ENCODE measurements at regions not wholly inside any gene's neighbourhood (a gene's known extent, or its start where the extent isn't known, plus 50 kb on each side); places are given as distances from the start of the nearest gene placed in this dataset.

DNA sequence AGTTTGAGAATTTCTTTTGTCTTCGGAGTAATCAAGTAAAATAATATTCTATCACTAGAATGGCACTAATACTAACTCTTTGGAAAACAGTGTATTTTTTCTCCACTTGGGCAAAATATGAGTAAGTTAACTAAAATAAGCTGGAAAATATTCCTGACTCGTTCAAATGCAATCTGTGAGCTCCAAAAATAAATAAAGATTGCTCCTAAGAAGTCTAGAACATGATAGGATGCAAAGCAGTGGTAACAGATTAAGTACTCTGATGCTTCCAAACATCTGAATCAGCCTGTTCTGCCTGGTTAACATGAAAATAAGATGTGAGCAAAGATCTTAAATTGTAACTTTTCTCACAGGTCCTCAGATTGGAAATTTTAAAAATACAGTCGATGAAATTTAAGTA lies 285.1 kb upstream of the ID4 start:
- Histone ChIP-seq H3K4me3 (ENCODE audit: insufficient read length, low read depth) (no peak overlapping the region), H3K9ac (ENCODE audit: insufficient read length, low read depth) (no peak overlapping the region), H3K9me3 (ENCODE audit: insufficient read depth, low read length) (no peaks in the 10 kb centered on the region), H3K36me3 (ENCODE audit: insufficient read depth, insufficient read length, low read length) (no peaks in the 10 kb centered on the region), H3K4me1 (ENCODE audit: insufficient read depth, insufficient read length) (no peaks in the 10 kb centered on the region), H3K27me3 (ENCODE audit: insufficient read depth, insufficient read length) (no peaks in the 10 kb centered on the region)
- DNase-seq (ENCODE audit: low read depth, low spot score) = no peak
- no peak for TF ChIP-seq YY1 (IDR thresholded peaks at IDR 0.05; ENCODE audit: insufficient read depth, insufficient read length)
- no peak for TF ChIP-seq SUZ12 (IDR thresholded peaks at IDR 0.05; ENCODE audit: extremely low read depth, insufficient read depth, insufficient read length)
- TF ChIP-seq ZNF274 (IDR thresholded peaks at IDR 0.05; ENCODE audit: low read depth, low read length) = no peak

DNA sequence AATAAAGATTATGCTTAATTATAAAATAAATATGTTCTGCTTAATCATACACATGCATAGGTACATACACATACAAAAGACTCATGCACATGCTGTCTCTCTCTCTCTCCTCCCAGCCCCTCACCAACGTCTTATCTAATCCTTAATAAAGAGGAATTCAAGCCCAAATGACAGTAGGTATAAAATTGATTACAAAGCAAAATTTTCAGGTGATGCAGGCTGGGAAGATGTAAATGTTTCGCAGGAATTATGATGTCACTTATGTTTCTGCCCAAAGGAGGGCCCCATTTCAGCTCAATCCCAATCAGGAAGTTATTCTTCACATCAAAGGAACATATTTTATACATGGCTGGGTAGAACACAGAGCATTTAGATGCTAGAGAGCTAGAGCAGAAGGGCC lies 284.6 kb upstream of the ID4 start:
- TF ChIP-seq YY1 (IDR thresholded peaks at IDR 0.05; ENCODE audit: insufficient read depth, insufficient read length) (no peak), SUZ12 (IDR thresholded peaks at IDR 0.05; ENCODE audit: extremely low read depth, insufficient read depth, insufficient read length) (no peak), ZNF274 (IDR thresholded peaks at IDR 0.05; ENCODE audit: low read depth, low read length) (no peak)
- H3K36me3 ChIP-seq (ENCODE audit: insufficient read depth, insufficient read length, low read length) = no peaks in the 10 kb centered on the region
- no peak overlapping the region for H3K4me3 ChIP-seq (ENCODE audit: insufficient read length, low read depth)
- DNase-seq (ENCODE audit: low read depth, low spot score) = no peak
- no peaks in the 10 kb centered on the region for H3K27me3 ChIP-seq (ENCODE audit: insufficient read depth, insufficient read length)
- H3K9me3 ChIP-seq (ENCODE audit: insufficient read depth, low read length) = no peaks in the 10 kb centered on the region
- H3K4me1 ChIP-seq (ENCODE audit: insufficient read depth, insufficient read length) = no peaks in the 10 kb centered on the region
- no peak overlapping the region for H3K9ac ChIP-seq (ENCODE audit: insufficient read length, low read depth)

GRCh38 chr6:19554356-19555225 lies 282.6 kb upstream of the ID4 start:
- Histone ChIP-seq H3K4me1 (ENCODE audit: insufficient read depth, insufficient read length) (no peaks in the 10 kb centered on the region), H3K36me3 (ENCODE audit: insufficient read depth, insufficient read length, low read length) (no peaks in the 10 kb centered on the region), H3K4me3 (ENCODE audit: insufficient read length, low read depth) (no peak overlapping the region), H3K9me3 (ENCODE audit: insufficient read depth, low read length) (no peaks in the 10 kb centered on the region), H3K9ac (ENCODE audit: insufficient read length, low read depth) (no peak overlapping the region), H3K27me3 (ENCODE audit: insufficient read depth, insufficient read length) (no peaks in the 10 kb centered on the region)
- DNase-seq (ENCODE audit: low read depth, low spot score) = no peak
- TF ChIP-seq ZNF274 (IDR thresholded peaks at IDR 0.05; ENCODE audit: low read depth, low read length) = no peak
- TF ChIP-seq YY1 (IDR thresholded peaks at IDR 0.05; ENCODE audit: insufficient read depth, insufficient read length) = no peak
- no peak for TF ChIP-seq SUZ12 (IDR thresholded peaks at IDR 0.05; ENCODE audit: extremely low read depth, insufficient read depth, insufficient read length)

- Histone ChIP-seq H3K27me3 (ENCODE audit: insufficient read depth, insufficient read length) (no peaks in the 10 kb centered on the region), H3K9me3 (ENCODE audit: insufficient read depth, low read length) (no peaks in the 10 kb centered on the region), H3K4me3 (ENCODE audit: insufficient read length, low read depth) (no peak overlapping the region), H3K36me3 (ENCODE audit: insufficient read depth, insufficient read length, low read length) (no peaks in the 10 kb centered on the region), H3K9ac (ENCODE audit: insufficient read length, low read depth) (no peak overlapping the region), H3K4me1 (ENCODE audit: insufficient read depth, insufficient read length) (no peaks in the 10 kb centered on the region)
- DNase-seq (ENCODE audit: low read depth, low spot score) = no peak
- TF ChIP-seq YY1 (IDR thresholded peaks at IDR 0.05; ENCODE audit: insufficient read depth, insufficient read length) (no peak), SUZ12 (IDR thresholded peaks at IDR 0.05; ENCODE audit: extremely low read depth, insufficient read depth, insufficient read length) (no peak), ZNF274 (IDR thresholded peaks at IDR 0.05; ENCODE audit: low read depth, low read length) (no peak)
Observed at GRCh38 chr6:19557191-19557590, 280.0 kb upstream of the ID4 start.

- DNase-seq (ENCODE audit: low read depth, low spot score) = no peak
Observed at GRCh38 chr6:19558201-19558600, 279.0 kb upstream of the ID4 start.

DNA sequence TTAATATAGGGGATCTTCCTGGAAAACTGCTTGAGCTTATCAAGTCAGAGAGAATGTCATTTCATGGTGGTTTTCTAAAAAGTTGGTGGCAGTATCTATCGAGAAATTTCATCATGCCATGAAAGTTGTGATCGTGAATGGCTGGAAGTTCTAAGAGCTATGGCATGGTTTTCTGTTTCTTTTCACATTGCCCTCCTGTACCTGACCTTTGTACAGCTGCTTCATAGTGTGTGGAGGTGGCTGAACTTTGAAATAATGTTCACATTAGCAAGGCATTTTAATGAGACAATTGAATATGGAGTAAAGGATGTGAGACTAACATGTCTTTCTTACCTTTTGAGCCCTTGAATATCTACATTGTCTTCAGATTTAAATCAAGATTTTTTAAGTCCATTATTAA lies 278.2 kb upstream of the ID4 start:
- Histone ChIP-seq H3K4me3 (ENCODE audit: insufficient read length, low read depth) (no peak overlapping the region), H3K9ac (ENCODE audit: insufficient read length, low read depth) (no peak overlapping the region), H3K9me3 (ENCODE audit: insufficient read depth, low read length) (no peaks in the 10 kb centered on the region), H3K27me3 (ENCODE audit: insufficient read depth, insufficient read length) (no peaks in the 10 kb centered on the region), H3K36me3 (ENCODE audit: insufficient read depth, insufficient read length, low read length) (no peaks in the 10 kb centered on the region), H3K4me1 (ENCODE audit: insufficient read depth, insufficient read length) (no peaks in the 10 kb centered on the region)
- no peak for DNase-seq (ENCODE audit: low read depth, low spot score)
- TF ChIP-seq ZNF274 (IDR thresholded peaks at IDR 0.05; ENCODE audit: low read depth, low read length) = no peak
- TF ChIP-seq YY1 (IDR thresholded peaks at IDR 0.05; ENCODE audit: insufficient read depth, insufficient read length) = no peak
- TF ChIP-seq SUZ12 (IDR thresholded peaks at IDR 0.05; ENCODE audit: extremely low read depth, insufficient read depth, insufficient read length) = no peak

More at GRCh38 chr6:19558201-19558600, 279.0 kb upstream of the ID4 start:
- no peaks in the 10 kb centered on the region for H3K4me1 ChIP-seq (ENCODE audit: insufficient read depth, insufficient read length)
- H3K9me3 ChIP-seq (ENCODE audit: insufficient read depth, low read length) = no peaks in the 10 kb centered on the region
- no peak overlapping the region for H3K9ac ChIP-seq (ENCODE audit: insufficient read length, low read depth)
- no peak for TF ChIP-seq SUZ12 (IDR thresholded peaks at IDR 0.05; ENCODE audit: extremely low read depth, insufficient read depth, insufficient read length)
- no peak for TF ChIP-seq YY1 (IDR thresholded peaks at IDR 0.05; ENCODE audit: insufficient read depth, insufficient read length)
- no peak for TF ChIP-seq ZNF274 (IDR thresholded peaks at IDR 0.05; ENCODE audit: low read depth, low read length)
- no peaks in the 10 kb centered on the region for H3K36me3 ChIP-seq (ENCODE audit: insufficient read depth, insufficient read length, low read length)
- no peak overlapping the region for H3K4me3 ChIP-seq (ENCODE audit: insufficient read length, low read depth)
- no peaks in the 10 kb centered on the region for H3K27me3 ChIP-seq (ENCODE audit: insufficient read depth, insufficient read length)

DNA sequence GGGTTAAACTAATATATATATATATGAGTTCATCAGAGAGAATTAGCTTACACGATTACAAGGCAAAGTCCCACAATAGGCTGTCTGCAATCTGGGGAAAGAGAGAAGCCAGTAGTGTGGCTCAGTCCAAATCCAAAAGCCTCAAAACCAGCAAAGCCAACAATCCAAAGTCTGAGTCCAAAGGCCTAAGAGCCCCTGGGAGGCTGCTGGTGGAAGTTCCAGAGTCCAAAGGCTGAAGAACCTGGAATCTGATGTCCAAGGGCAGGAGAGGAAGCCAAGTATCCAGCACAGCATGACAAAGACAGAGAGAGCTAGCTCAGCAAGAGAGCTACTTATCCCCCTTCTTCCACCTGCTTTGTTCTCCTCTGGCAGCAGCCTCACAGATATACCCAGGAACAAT lies 274.7 kb upstream of the ID4 start:
- Histone ChIP-seq H3K27me3 (ENCODE audit: insufficient read depth, insufficient read length) (no peaks in the 10 kb centered on the region), H3K9me3 (ENCODE audit: insufficient read depth, low read length) (no peaks in the 10 kb centered on the region), H3K9ac (ENCODE audit: insufficient read length, low read depth) (no peak overlapping the region), H3K36me3 (ENCODE audit: insufficient read depth, insufficient read length, low read length) (no peaks in the 10 kb centered on the region), H3K4me1 (ENCODE audit: insufficient read depth, insufficient read length) (no peaks in the 10 kb centered on the region), H3K4me3 (ENCODE audit: insufficient read length, low read depth) (no peak overlapping the region)
- DNase-seq (ENCODE audit: low read depth, low spot score) = peak; percentile 6
- TF ChIP-seq SUZ12 (IDR thresholded peaks at IDR 0.05; ENCODE audit: extremely low read depth, insufficient read depth, insufficient read length) (no peak), YY1 (IDR thresholded peaks at IDR 0.05; ENCODE audit: insufficient read depth, insufficient read length) (no peak), ZNF274 (IDR thresholded peaks at IDR 0.05; ENCODE audit: low read depth, low read length) (no peak)

All from NT2/D1 (cell line).